Vagina (tissue), 2 donors: ENCODE measurements at regions not wholly inside any gene's neighbourhood (a gene's known extent, or its start where the extent isn't known, plus 50 kb on each side); places are given as distances from the start of the nearest gene placed in this dataset.

Source experiments
- CTCF ChIP-seq, 3 experiments: fragments of 450-650 bp in 2 of 3; fragments of 200-600 bp in 1 of 3; sonication (generic) in 1 of 3; IDR thresholded peaks; one replicate each; pipeline ENCODE4 v1.5.1; 2017 to 2019; ENCODE audit warnings: antibody characterized with exemption in 3 of 3, mild to moderate bottlenecking in 2 of 3, moderate library complexity in 2 of 3
- POLR2A ChIP-seq, 2 donors: fragments of 450-650 bp; IDR thresholded peaks; one replicate each; pipeline ENCODE4 v1.6.1; 2017; ENCODE audit warnings: antibody characterized with exemption in 2 of 2, mild to moderate bottlenecking in 2 of 2, moderate library complexity in 2 of 2

GRCh38 chr2:66109419-66109818 lies 325.5 kb upstream of the MEIS1 start:
- TF ChIP-seq CTCF (IDR thresholded peaks at IDR 0.05), result no peak
- no peak for TF ChIP-seq POLR2A (IDR thresholded peaks at IDR 0.05)
